ENCODE measurements at regions not wholly inside any gene's neighbourhood (a gene's known extent, or its start where the extent isn't known, plus 50 kb on each side); places are given as distances from the start of the nearest gene placed in this dataset.
A peak's percentile ranks its signal among the peaks of the same experiment; 100 is the strongest.

- no peak for DNase-seq (ENCODE audit: low read depth)
- no peak for TF ChIP-seq CTCF (IDR thresholded peaks at IDR 0.05; ENCODE audit: control insufficient read depth, extremely low read depth, insufficient read depth)
- H3K4me3 ChIP-seq (ENCODE audit: low read depth, low read length), result no peak overlapping the region
Measured at GRCh38 chr1:75062111-75062510, 72.1 kb upstream of the LHX8 start.

- no peak for DNase-seq (ENCODE audit: low read depth)
- no peak overlapping the region for H3K4me3 ChIP-seq (ENCODE audit: low read depth, low read length)
- TF ChIP-seq CTCF (IDR thresholded peaks at IDR 0.05; ENCODE audit: control insufficient read depth, extremely low read depth, insufficient read depth), result no peak
Measured at GRCh38 chr1:75067975-75068374, 66.2 kb upstream of the LHX8 start.

- no peak for TF ChIP-seq CTCF (IDR thresholded peaks at IDR 0.05; ENCODE audit: control insufficient read depth, extremely low read depth, insufficient read depth)
- H3K4me3 ChIP-seq (ENCODE audit: low read depth, low read length), result no peak overlapping the region
Measured at GRCh38 chr1:75074831-75075395, 59.3 kb upstream of the LHX8 start.

DNA sequence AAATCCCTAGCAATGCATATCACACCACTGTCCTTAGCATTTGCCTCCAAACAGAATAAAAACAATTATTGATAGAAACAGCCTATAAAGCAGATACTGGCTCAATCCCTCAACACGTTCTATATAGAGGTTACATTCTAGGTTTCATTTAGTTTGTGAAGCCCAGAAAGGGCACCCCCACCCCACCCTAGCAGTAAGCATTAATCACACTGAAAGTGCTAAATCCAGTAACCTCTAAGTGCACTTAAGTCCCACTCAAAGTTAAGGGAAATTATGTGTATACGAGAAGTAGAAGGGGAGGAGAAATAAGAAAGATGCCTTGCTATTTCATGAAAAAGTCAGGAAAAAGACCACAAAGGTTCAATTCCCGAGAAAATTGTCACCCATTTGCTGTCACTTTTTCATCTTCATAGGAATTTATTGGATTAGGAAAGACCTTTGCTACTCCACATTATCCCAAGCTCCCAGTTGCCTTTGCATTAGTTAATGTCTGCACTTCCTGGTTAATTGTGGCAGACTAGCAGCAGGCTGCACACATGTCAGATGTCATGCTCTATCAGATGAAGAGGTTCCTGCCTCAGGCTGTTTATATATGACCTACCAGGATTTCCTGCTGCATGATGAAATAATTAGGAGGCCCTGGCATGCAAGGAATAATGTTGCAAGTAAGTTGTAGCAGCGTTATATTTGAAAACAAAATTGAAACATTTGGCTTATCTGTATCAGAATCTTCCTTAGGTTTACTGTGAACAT is 54.5 kb upstream of the LHX8 start:
- DNase-seq (ENCODE audit: low read depth), result peak; percentile 26
- no peak for TF ChIP-seq CTCF (IDR thresholded peaks at IDR 0.05; ENCODE audit: control insufficient read depth, extremely low read depth, insufficient read depth)
- no peak overlapping the region for H3K4me3 ChIP-seq (ENCODE audit: low read depth, low read length)

More at GRCh38 chr1:75074831-75075395, 59.3 kb upstream of the LHX8 start:
- DNase-seq (ENCODE audit: low read depth), result no peak

- no peak for TF ChIP-seq CTCF (IDR thresholded peaks at IDR 0.05; ENCODE audit: control insufficient read depth, extremely low read depth, insufficient read depth)
- DNase-seq (ENCODE audit: low read depth), result no peak
- no peak overlapping the region for H3K4me3 ChIP-seq (ENCODE audit: low read depth, low read length)
Measured at GRCh38 chr1:75083223-75083622, 51.0 kb upstream of the LHX8 start.

DNA sequence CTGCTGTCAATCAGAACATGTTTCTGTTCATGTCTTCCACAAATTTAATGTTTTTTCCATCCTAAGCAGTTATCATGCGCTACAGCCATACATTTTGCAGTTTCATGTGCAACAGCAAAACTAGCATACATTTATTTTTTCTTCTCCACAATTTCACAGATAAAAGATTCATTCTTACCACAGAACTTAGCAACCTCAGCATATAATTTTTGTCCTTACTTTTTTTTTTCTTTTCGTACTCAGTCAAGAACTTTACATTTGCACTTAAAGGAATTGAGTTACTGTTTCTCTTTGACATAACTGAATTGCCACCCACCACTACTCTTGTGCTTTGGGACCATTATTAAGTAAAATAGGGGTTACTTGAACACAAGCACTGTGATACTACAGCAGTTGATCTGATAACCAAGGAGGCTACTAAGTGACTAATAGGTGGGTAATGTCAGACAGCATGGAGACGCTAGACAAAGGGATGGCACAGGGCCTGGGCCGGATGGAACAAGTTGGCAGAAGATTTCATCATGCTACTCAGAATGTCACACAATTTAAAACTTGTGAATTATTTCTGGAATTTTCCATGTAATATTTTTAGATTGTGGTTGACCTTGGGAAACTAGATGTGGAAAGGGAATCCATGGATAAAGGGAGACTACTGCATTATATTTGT is 50.2 kb upstream of the LHX8 start:
- no peak overlapping the region for H3K4me3 ChIP-seq (ENCODE audit: low read depth, low read length)
- no peak for TF ChIP-seq CTCF (IDR thresholded peaks at IDR 0.05; ENCODE audit: control insufficient read depth, extremely low read depth, insufficient read depth)
- DNase-seq (ENCODE audit: low read depth), result no peak

Data from LNCaP clone FGC (cell line).